Activated CD8-positive, alpha-beta memory T cell treated with anti-CD3 and anti-CD28 coated beads, Interleukin-2, amount 50 U/mL, for 1 hour (primary cell): ENCODE measurements at regions not wholly inside any gene's neighbourhood (a gene's known extent, or its start where the extent isn't known, plus 50 kb on each side); places are given as distances from the start of the nearest gene placed in this dataset.

ENCODE experiments used
- DNase-seq: peaks from one replicate; pipeline ENCODE4 v3.0.0-alpha.2; 2020; ENCODE audit errors: extremely low read depth

DNA sequence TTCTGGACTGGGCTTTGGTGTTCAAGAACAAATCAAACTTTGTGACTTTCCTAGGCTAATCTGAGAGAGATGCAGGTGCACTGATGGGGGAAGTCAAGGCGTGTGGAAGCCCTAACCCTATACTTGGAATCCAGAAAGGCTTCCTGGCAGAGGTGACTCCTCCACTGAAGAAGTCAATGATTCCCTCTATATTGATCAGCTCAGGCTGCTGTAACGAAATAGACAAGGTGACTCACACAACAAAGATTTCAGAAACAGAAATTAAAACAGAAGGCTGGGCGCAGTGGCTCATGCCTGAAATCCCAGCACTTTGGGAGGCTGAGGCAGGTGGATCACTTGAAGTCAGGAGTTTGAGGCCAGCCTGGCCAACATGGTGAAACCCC, 69.6 kb upstream of the GGTA1 start:
- no peak for DNase-seq

DNA sequence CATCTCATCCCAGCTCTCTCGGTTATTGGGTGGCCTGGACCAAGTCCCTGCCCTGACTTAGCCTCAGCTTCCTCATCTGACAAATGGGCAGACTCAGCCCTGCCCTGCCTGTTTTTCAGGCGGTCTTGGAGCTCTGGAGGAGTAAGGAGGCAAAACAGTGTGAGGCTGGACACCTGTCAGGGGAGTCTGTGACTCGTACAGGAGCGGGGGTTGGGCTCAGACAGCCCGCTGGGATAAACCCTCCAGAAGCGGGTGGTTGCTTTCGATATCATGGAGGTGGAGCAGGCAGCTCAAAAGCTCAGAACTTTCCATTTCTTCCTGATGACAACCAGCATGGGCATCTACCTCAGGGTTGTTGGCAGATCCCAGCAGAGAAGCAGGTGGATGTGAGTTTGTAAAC, 72.9 kb upstream of the GGTA1 start:
- no peak for DNase-seq

DNA sequence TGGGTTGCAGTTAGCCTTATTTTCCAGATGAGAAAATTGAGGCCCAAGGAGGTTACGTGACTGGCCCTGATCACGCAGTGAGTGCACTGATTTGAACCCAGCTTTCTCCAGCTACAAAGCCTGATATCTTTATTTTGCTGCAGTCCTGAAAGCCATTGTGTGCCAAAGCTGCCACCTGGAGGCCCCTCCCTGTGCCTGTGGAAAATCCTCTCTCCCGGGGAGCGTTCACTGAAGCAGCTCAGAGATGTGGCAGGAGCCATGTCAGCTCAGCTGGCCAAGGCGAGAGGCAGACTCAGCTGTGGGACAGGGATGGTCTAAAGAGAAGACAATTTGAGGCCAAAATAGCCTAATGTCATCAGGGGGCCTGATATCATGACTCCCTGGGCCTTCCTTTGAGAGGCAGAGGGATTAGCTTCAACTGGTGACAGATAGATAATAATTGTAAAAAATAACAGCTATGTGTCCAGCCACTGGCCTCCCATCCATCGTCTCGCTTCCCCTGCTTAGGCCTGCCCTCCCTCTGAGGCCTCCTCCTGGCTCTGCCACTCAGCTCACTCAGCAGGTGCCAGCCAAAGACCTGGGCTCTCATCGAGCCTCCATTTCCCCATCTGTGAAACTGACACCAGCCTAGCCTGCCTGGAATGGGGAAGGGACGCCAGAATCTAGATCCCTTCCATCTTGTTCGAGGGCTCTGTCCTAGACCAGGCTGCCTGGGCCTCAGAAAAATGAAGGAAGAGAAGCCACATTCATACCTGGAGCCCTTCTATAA, 74.3 kb upstream of the GGTA1 start:
- no peak for DNase-seq

DNA sequence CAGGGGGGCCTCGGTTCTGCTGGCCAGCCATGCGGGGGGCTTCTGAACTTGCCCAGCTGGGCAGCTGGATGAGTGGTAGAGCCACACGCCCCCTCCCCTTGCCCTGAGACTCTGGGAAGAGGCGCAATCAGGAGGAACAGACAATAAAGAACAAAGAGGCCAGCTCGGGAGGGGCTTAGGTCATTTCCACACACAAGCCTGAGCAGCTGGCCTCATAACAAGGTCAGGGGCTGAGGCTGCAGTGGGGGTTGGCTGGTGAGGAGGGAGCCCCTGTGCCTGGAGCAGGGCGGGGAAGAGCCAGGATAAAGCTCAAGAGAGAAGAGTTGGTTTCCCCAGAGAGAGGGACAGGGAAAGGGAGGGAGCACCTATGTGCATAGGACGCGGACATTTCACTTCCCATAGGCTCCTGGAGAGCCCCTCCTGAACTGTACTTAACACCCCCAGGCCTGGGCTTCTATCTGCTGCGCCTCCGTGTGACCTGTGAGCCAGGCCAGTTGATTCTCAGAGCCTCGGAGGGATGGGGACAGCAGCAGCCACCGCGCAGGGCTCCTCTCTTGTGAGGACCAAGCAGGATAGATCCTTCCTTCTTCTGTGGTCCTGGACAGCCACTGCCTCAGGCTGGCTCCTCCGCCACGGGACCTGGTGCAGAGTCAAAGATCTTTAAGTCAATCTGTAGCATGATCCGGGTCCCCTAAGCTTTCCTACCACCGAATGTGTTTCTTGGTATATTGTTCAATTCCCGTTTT, 75.3 kb upstream of the GGTA1 start:
- no peak for DNase-seq

DNA sequence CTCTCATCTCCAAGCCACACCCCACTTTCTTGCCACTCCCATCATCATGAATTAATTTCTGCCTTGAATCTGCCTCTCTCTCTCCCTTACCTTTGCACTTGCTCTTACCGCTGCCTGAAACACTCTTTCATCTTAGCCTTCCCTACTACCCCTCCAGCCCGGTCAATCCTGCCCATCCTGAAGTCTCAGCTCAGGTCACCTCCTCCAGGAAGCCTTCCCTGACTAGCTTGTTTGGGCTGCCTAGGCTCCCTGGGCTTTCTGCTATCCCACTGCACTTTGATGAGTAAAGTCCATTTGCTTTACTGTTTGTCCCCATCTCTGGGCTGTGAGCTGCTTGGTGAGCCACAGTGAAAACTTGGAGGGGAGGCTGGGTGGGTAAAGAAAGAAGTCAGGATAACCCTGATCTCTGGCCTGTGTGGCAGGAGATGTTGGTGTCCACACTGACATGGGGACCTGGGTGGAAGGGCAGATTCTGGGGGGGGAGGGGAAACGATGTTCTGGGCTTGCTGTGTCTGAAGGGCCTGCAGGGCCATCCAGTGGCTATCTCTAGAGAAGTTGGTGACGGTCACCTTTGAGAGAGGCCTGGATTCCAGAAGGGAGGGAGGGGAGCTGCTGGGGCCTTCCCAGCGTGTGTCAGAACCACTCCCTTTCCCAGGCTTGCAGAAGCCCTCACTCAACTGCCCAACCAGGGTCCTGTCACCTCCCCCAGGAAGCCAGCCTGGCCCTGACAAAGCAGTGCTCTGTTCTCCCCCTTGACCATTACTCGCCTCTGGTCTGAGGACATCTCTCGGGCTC, 75.0 kb upstream of the DAB2IP start:
- no peak for DNase-seq

DNA sequence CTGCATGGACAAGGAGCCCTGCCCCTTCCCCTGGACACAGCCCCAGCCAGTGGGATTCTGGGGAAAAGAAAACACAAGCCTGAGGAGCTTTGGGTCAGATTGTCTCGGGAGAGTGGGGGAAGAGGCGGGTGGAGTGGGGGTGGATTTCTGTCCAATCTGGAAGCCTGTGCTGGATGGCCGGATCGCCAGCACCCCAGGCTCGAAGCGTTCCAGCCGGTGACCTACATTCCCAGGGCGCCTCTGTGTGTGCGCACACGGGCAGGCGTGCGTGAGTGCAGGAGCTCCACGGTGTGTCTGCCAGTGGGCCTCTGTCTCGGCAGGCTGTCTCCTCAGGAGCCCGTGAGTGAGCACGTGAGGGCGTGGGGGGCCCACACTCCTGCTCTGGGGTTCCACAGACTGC, 74.3 kb upstream of the DAB2IP start:
- no peak for DNase-seq

DNA sequence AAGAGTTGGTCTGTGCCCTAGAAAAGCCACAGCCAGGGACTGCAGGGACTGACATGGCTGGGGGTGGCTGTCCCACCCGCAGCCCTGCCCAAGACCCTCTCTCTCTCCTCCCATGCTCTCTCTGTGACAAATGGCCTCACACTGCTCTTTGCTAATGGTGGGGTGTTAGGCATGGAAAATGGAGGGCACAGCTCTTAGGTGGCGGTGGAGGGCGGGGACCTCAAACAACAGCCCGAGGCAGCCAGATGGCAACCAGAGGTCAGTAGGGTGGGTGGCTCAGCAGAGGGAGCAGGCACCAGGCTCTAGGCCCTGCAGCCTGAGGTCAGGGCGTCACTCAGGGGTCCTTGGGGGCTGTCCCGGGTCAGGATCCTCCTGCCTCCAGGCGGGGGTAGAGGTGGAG, 73.9 kb upstream of the DAB2IP start:
- DNase-seq = no peak

DNA sequence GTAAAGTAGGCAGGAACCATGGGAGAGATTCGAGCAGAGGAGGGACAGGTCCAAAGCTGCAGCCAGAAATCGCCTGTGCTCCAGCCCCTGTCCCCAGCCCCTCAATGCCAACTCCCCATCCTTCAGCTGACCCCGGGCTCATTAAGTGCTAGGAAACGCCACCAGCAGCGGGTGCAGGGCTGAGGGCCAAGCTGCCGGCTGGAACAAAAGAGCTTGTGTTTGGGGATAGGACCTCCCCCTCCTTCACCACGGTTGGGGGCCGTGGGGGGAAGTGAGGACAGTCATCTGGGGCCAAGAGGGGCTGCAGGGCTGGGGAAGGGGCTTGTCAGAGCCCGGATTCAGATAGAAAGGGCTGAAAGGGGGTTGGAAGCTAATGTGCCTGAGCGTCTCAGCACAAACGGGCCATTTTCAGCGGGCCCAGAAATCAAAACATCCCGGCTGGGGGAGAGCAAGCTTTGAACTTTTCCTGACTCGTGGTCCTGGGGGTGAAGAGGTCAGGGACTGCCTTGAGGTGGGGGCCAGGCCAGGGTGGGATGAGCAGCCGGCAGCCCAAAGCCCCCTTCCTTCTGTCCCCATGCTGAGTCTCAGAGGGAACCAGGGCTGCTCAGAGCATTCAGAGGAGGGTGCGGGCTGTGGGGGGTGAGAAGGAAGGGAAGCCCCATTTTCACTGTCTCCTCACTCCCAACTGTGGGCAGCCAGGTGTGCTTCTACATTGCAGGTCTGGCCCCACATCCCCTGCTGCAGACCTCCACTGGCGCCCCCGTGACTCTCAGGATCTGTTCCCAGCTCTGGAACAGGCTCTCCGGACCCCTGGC, 69.4 kb upstream of the DAB2IP start:
- DNase-seq = no peak

DNA sequence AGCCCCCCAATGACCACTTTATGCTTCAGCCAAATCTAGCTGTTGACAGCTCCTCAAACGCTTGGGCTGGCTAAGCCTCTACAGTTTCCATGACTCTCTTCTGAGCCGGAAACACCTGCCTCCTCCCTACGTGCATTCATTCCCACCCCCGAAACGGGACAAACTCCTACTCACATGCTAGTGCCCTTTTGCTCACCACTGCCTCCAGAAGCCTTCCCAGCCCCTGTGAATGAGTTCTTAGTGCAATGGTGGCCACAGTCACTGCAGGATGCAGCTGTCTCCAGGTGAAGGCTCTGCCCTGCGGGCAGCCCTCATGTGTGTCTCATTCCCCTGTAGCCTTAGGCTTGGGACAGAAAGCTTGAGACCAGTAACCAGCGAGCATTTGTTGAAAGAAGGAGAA, 68.8 kb upstream of the DAB2IP start:
- DNase-seq = no peak

DNA sequence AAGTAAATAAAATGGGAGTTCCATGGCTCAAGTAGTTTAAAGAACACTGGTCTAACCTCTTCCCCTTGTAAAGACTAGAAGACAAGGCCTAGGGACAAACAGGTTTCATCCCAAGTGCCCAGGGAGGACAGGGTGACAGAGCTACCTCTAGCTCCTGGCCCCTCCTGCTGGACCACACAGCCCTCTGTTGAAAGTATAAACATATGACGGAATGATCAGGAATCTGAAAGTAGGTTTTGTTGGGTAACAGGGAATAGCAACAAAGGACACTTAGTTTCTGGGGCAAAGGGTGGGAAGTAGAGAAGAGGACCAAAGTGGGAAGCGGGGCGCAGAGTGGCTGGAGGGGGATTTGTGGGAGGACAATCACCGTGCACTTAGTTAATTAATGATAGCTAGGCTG, 67.0 kb upstream of the DAB2IP start:
- no peak for DNase-seq

DNA sequence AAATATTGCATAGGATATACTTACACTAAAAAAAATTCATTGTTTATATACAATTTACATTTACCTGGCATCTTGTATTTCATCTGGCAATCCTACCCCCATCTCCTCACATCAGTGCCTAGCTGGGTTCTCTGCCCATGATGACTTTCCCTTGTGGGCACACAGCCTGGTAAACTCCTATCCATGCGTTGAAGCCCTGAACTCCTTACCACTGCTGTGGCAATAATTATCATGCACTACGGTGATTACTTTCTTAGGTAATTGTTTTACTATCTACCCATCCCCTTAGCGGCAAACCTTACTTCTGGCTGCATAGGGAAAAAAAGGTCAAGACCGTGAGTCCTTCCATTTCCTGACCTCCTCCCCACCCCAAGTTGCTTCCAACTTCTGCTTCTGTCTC, 63.6 kb upstream of the DAB2IP start:
- DNase-seq = no peak

DNA sequence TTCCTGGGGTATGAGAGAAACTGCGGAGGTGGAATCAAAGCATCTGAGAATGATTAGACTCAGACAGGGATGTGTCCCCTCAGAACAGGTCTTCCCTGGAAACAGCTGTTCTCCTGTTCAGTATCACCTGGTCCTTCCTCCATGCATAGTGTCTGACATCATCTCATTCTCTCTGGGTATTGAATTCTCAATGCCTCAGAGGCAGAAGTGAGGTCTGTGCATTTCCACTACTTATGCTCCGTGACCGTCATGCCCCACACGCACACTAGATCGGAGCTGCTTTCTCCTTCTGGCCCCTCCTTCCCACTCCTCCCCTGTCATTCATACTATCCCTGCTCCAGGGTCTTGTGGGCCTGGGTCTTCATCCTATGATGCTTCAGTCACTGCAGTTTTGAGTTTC, 61.4 kb upstream of the DAB2IP start:
- DNase-seq = no peak

DNA sequence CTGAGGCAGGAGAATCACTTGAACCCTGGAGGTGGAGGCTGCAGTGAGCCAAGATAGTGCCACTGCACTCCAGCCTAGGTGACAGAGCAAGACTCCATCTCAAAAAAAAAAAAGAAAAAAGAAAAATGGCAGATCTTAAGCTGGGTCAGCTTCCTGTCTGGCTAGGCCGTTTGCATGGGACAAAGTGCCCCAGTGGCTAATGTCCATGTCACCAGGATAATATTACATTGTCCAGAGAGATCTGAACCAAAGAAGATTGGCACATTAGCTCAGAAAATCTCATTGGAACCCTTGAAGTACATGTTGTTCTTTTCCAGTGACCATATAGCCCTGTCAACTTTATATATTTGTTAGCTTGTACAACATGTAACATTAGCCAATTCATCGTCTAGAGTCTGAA, 59.2 kb upstream of the DAB2IP start:
- no peak for DNase-seq

DNA sequence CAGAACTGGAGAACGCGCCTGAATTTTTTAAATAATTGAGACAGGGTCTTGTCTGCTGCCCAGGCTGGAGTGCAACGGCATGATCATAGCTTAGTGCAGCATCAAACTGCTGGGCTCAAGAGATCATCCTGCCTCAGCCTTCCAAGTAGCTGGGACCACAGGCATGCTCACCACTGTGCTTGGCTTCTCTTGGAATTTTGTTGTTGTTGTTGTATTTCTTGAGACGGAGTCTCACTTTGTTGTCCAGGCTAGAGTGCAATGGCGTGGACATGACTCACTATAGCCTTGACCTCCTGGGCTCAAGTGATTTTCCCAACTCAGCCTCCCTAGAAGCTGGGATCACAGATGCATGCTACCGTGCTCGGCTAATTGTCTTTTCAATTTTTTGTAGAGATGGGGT, 58.4 kb upstream of the DAB2IP start:
- DNase-seq = no peak

DNA sequence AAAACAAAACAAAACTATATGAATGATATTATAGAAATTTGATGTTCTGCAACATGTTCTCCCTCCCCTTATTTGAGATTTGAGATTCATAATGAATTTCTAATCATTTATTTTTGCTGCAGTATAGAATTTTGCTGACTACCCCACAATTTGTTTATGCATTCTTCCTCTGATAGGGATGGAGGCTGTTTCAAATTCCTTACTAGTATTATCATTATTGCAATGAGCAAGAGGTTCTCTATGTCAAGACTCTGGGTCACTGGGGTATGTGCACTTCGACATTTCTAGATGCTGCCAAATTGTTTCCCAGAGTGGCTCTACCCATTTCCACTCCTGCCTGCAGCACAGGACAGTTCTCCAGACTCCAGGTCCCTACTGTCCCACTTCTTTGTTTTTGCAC, 54.9 kb upstream of the DAB2IP start:
- DNase-seq = no peak

DNA sequence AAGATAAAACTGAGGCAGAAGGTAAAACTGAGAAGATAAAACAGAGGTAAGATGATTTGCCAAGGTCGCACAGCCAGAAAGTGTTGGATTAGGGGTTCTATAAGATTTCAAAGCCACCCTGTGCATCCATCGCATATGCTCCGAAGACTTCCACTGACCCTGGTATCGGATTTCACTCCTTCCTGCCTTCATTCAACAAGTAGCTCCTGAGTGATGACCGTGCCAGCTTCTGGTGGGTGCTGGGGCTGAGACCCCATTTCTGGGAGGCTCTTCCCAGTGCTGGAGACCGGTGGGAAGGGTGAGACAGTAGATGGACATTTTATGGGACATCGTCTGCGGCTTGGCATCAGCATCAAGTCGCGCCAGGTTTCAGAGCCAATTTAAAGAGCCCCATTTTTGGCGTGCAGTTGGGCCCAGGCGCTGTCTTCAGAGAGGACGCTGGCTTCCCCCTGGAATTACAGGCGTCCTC, 53.7 kb upstream of the DAB2IP start:
- no peak for DNase-seq

DNA sequence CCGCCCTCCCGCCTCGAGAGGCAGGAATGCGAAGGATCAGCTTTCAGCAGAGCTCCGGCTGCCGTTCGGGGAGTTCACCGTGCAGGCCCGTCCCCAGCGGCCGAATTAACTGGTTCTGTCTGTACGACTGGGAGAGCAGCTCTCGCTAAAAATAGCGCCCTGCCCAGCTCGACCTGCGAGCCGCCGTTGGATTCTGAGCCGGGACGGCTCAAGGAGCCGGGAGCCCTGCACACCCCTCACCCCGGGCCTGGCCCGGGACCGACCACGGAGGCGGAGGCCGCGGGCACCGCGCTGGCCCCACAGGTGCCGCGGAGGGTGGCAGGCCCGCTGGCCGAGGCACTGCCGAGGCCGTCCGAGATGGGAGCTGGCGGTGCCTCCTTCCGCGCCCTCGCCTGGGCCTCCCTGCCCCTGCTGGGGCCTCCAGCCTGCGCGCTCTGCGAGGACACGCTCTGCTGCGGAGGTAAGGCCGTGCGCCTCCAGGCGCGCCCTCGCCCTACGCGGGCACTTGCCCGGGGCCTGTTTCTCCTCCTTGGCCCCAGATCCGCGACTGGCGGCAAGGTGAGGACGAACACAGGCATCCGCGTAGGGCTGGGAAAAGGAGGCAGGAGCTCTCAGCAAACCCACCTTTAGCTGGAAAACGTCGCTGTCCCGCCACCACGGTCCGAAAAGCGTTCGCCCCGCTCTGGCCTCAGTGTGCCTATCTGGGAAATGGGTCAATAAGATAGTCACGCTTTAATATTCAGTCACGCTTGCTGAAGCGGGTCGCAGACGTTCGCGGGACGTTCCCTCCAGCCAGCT, 53.1 kb upstream of the DAB2IP start:
- no peak for DNase-seq

DNA sequence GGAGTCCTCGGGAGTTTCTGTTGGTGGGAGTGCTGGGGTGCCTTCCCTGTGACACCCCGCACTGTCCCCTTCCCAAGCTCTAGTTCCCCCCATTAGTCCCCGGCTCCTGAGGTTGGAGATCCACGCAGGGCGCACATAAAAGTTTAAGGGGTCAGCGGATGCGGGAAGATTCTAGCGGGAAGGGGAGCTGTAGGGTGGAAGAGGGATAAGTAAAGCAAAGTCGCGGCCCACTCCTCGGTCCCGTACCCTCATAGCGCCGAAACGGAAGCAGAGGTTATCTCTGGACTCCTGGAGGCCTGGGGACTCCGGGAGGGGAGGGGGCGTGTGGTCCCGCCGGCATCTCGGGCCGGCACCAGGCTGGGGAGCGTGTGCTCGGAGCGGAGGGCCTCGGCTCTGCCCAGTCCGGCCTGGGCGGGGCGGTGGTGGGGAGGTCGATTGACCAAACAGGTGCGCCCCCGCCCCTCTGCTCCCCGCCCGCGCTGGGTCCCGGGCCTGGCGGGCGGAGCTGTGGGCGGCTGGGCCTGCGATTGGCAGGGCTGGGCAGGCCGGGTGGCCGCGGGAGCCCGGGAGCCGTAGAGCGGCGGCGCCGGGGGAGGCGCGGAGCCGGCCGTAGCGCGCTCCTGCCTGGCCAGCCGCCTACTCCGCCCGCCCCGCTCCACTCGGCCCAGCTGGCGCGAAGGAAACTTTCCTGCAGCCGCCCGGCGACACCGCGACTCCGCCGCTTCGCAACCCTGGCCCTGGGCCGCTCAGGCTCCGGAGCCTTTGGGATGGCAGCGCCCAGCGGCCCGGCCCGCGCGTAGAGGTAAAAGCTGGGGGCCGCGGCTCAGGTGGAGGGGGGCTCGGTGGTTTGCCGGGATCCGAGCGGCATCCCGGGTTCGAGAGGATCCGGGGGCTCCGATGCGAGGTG, 52.2 kb upstream of the DAB2IP start:
- DNase-seq = no peak

DNA sequence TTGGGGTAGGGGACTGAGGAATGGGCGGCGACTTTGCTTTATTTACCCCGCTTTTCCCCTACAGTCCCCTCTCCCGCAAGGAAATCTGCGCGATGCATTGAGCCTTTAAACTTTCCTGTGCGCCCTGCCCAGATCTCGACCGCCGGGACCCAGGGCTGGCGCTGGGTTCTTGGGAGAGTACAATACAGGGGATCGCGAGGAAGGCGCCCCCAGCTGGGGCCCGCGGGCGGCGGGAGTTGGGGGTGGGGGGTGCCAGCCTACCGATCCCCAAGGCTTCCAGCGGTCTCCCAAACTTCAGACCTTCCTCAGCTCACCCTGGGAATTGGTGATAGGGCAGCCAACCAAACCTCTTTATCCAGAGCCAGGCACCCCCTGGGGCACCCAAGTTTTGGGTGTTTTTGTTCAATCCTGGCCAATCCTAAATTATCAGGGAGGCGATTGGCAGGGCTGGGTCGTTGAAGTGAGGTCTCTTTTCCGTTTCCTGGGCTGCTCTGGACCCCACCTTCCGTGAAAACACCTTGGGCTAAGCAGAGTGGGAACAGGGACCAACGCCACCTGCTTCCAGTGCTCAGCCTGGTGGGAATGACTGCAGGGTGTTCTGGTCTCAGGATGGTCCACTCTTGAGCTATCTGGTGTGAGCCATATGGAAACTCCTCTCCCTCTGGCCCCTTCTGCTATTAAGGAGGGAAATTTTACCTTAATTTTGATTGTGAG, 51.4 kb upstream of the DAB2IP start:
- no peak for DNase-seq
